Adrenal gland (tissue), 9 donors: ENCODE measurements at regions not wholly inside any gene's neighbourhood (a gene's known extent, or its start where the extent isn't known, plus 50 kb on each side); places are given as distances from the start of the nearest gene placed in this dataset.

Experiments
- DNase-seq, 7 donors: peaks; one replicate each; pipeline ENCODE4 v3.0.0-alpha.2; 2019 to 2020
- H3K27ac ChIP-seq, 5 donors: fragments of 200-600 bp; sonication (generic) in 4 of 5; 1 replicate in 3 of 5; 2 replicates in 2 of 5; pipeline versions ENCODE4 v1.5.1 to v1.8.0; 2016 to 2020; ENCODE audit warnings: mild to moderate bottlenecking in 1 of 5
- H3K27me3 ChIP-seq: fragments of 200-600 bp; 2 replicates; pipeline ENCODE4 v1.8.0; 2021
- H3K36me3 ChIP-seq, 2 donors: fragments of 200-600 bp; replicated peaks in 1 of 2; 1 replicate in 1 of 2; 2 replicates in 1 of 2; pipeline versions ENCODE4 v1.5.1 to v1.8.0; 2018 to 2022
- H3K4me1 ChIP-seq, 2 donors: fragments of 200-600 bp; replicated peaks in 1 of 2; 1 replicate in 1 of 2; 2 replicates in 1 of 2; pipeline versions ENCODE4 v1.5.1 to v1.8.0; 2018 to 2021
- H3K4me3 ChIP-seq, 4 donors: fragments of 200-600 bp; sonication (generic) in 3 of 4; one replicate each; pipeline ENCODE4 v1.5.1; 2016 to 2018
- H3K9me3 ChIP-seq, 3 donors: fragments of 200-600 bp; sonication (generic) in 1 of 3; replicated peaks in 1 of 3; 1 replicate in 2 of 3; 2 replicates in 1 of 3; pipeline versions ENCODE4 v1.5.1 to v1.8.0; 2016 to 2021
- POLR2A ChIP-seq, 2 donors: fragments of 450-650 bp; IDR thresholded peaks; one replicate each; pipeline ENCODE4 v1.6.1; 2017; ENCODE audit warnings: antibody characterized with exemption in 2 of 2, mild to moderate bottlenecking in 2 of 2, moderate library complexity in 1 of 2
- WGBS, 4 donors: extraction: QIAGEN DNeasy Blood & Tissue Kit in 2 of 4; methylation state at CpG; one replicate each; pipeline versions ENCODE4 v1.1.5 to v1.1.7; 2013 to 2017; 5-methylcytosine and 5-hydroxymethylcytosine counted together
- intact Hi-C, 2 donors: fragments of 100-400 bp; cut with DNase I; formaldehyde crosslinking; loops; one replicate each; pipeline versions ENCODE4 v1.14.1 to v1.15.0; 2022 to 2023
- TF ChIP-seq, protein P1 (sequence below), 6 experiments: fragments of 450-650 bp in 4 of 6; fragments of 200-600 bp in 2 of 6; sonication (generic) in 1 of 6; IDR thresholded peaks; 1 replicate in 5 of 6; 2 replicates in 1 of 6; pipeline versions ENCODE4 v1.5.1 to v1.8.0; 2016 to 2021; ENCODE audit warnings: antibody characterized with exemption in 6 of 6, mild to moderate bottlenecking in 2 of 6, moderate library complexity in 1 of 6
- donor health status: healthy with polysubstance abuse.
- donor health status: Bipolar disorder and iron deficiency.
- donor health status: DM: yes; HTN: yes; CAD: no.
- donor health status: DM: no; HTN: no; CAD: no.
- donor health status: DM: no; HTN: no; CAD: no.

DNA sequence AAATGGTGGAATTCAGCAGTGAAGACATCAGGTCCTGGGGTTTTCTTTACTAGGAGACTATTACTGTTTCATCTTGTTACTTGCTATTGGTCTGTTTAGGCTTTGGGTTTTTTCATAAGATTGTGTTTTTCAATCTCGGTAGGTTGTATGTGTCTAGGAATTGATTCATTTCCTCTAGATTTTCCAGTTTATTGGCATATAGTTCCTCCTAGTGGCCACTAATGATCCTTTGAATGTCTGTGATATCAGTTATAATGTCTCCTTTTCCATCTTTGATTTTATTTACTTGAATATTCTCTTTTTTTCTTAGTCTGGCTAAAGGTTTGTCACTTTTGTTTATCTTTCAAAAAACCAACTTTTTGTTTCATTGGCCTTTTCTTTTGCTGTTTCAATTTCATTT, 233.0 kb downstream of the RWDD3 start:
- TF ChIP-seq, protein P1, sequence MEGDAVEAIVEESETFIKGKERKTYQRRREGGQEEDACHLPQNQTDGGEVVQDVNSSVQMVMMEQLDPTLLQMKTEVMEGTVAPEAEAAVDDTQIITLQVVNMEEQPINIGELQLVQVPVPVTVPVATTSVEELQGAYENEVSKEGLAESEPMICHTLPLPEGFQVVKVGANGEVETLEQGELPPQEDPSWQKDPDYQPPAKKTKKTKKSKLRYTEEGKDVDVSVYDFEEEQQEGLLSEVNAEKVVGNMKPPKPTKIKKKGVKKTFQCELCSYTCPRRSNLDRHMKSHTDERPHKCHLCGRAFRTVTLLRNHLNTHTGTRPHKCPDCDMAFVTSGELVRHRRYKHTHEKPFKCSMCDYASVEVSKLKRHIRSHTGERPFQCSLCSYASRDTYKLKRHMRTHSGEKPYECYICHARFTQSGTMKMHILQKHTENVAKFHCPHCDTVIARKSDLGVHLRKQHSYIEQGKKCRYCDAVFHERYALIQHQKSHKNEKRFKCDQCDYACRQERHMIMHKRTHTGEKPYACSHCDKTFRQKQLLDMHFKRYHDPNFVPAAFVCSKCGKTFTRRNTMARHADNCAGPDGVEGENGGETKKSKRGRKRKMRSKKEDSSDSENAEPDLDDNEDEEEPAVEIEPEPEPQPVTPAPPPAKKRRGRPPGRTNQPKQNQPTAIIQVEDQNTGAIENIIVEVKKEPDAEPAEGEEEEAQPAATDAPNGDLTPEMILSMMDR (IDR thresholded peaks at IDR 0.05): no peak
- TF ChIP-seq POLR2A (IDR thresholded peaks at IDR 0.05): no peak
- Histone ChIP-seq H3K36me3 (no peaks in the 10 kb centered on the region), H3K27ac (no peak overlapping the region), H3K9me3 (no peaks in the 10 kb centered on the region), H3K27me3 (no peaks in the 10 kb centered on the region), H3K4me3 (no peak overlapping the region), H3K4me1 (no peaks in the 10 kb centered on the region)
- DNase-seq: no peak
- intact Hi-C loops: no loop called here
- WGBS, 4 donors: 24 to 43% (median 32%) methylated on average over 1 of the region's 1 CpG

DNA sequence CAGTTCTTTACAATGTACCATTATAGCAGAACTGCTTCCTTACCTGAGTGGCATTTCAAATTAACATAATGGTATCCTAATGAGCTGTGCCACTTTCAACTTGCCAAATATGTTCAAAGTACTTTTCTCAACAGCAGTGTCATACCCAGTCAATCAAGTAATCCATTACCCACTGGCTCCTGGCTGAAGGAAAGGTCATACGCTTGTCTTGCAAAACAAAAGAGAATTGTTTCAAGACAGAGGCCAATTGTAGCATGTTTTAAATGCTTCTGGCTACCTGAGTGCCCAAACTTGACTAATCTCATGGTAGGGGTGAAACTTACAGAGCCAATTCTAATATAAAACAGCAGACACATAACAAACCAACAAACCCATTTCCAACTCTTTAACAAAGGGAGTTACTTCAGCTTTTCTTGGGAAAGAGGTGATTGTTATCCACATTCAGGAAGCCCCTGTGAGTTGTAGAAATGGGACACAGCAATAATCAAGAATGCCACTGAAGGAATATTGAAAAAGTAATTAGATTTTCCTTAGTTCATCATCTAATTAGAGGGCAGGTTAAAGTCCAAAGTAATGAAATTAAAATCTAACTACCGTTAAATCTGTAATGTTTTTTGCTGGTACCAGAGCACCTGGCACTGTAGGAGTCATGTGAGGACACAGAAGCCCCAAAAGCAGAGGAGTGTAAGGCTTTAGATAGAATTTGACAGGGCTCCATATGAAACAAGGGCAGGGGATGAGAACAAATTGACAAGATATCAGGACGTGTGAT, 241.9 kb downstream of the RWDD3 start:
- no peaks in the 10 kb centered on the region for H3K9me3 ChIP-seq
- H3K4me3 ChIP-seq: no peak overlapping the region
- no peaks in the 10 kb centered on the region for H3K36me3 ChIP-seq
- intact Hi-C loops: no loop called here
- H3K27ac ChIP-seq: no peak overlapping the region
- DNase-seq: no peak
- TF ChIP-seq, protein P1 (IDR thresholded peaks at IDR 0.05): no peak
- TF ChIP-seq POLR2A (IDR thresholded peaks at IDR 0.05): no peak
- WGBS, 4 donors: 66 to 78% (median 70%) methylated on average over 3 of the region's 3 CpGs
- H3K4me1 ChIP-seq: no peaks in the 10 kb centered on the region
- no peaks in the 10 kb centered on the region for H3K27me3 ChIP-seq

DNA sequence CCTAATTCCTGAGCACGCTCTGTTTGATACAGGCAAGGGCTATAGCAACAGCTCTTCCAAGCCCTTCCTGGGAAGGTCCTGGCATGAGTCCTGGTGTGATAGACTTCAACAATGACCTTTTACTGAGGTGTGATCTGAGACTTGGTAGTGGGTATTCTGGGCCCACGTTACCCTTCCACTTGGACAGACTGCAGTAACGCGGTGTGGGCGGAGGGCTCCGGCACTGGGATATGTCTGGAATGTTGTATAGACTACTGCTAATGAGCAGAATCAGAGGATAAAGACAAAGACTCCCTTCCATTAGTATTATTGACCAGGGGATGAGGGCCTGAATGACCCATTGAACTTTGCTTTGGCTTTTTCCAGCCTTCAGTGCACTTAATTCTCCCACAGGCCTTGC, 262.3 kb downstream of the RWDD3 start:
- Histone ChIP-seq H3K36me3 (no peaks in the 10 kb centered on the region), H3K9me3 (no peaks in the 10 kb centered on the region), H3K27me3 (no peaks in the 10 kb centered on the region), H3K4me1 (no peaks in the 10 kb centered on the region), H3K27ac (no peak overlapping the region), H3K4me3 (no peak overlapping the region)
- no peak for DNase-seq
- TF ChIP-seq, protein P1 (IDR thresholded peaks at IDR 0.05): no peak
- TF ChIP-seq POLR2A (IDR thresholded peaks at IDR 0.05): no peak
- WGBS, 4 donors: 91 to 94% (median 92%) methylated on average over 6 of the region's 6 CpGs
- intact Hi-C loops: no loop called here

DNA sequence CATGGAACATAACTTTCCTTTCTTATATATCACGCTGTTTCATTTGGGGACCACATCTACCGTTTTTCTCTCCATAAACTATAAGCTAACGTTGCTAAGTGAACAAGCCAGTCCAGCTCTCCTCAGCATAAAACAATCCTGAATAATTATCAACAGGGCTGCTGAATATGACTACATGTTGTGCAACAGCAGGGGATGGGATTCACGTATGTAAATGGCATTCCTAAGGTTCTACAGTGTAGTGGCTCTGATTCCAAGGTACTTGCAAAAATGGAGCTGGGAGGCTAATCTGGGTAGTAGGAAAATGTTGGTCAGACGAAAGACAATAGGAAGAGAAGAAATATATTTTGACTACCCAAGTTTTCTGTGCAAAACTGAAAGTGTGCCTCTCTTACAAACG, 262.8 kb downstream of the RWDD3 start:
- Histone ChIP-seq H3K27ac (no peak overlapping the region), H3K9me3 (no peaks in the 10 kb centered on the region), H3K27me3 (no peaks in the 10 kb centered on the region), H3K36me3 (no peaks in the 10 kb centered on the region), H3K4me1 (no peaks in the 10 kb centered on the region), H3K4me3 (no peak overlapping the region)
- TF ChIP-seq, protein P1 (IDR thresholded peaks at IDR 0.05): no peak
- no peak for TF ChIP-seq POLR2A (IDR thresholded peaks at IDR 0.05)
- WGBS, 4 donors: 75 to 89% (median 80%) methylated on average over 6 of the region's 6 CpGs
- no peak for DNase-seq
- intact Hi-C loops: no loop called here
